GM06990 (cell line): ENCODE measurements at regions not wholly inside any gene's neighbourhood (a gene's known extent, or its start where the extent isn't known, plus 50 kb on each side); places are given as distances from the start of the nearest gene placed in this dataset.

Source experiments
- DNase-seq: peaks from one replicate; pipeline ENCODE4 v3.0.0-alpha.2; 2011; ENCODE audit not compliant: insufficient read length; ENCODE audit errors: extremely low read depth
- H3K27me3 ChIP-seq: replicated peaks from 2 replicates; pipeline ENCODE4 v1.6.0; 2011; ENCODE audit warnings: low read length; ENCODE audit not compliant: control insufficient read depth, insufficient read depth
- H3K36me3 ChIP-seq: 2 replicates; pipeline ENCODE4 v1.5.1; 2011; ENCODE audit warnings: low read length; ENCODE audit not compliant: control insufficient read depth, insufficient read depth
- H3K4me3 ChIP-seq: replicated peaks from 2 replicates; pipeline ENCODE4 v1.5.1; 2011; ENCODE audit warnings: low read depth, mild to moderate bottlenecking, control low read depth, low read length
- CTCF ChIP-seq: IDR thresholded peaks from 2 replicates; pipeline ENCODE4 v1.5.1; 2011; ENCODE audit warnings: low read length, control low read depth, mild to moderate bottlenecking, inconsistent platforms; ENCODE audit not compliant: insufficient read depth, poor library complexity, severe bottlenecking

DNA sequence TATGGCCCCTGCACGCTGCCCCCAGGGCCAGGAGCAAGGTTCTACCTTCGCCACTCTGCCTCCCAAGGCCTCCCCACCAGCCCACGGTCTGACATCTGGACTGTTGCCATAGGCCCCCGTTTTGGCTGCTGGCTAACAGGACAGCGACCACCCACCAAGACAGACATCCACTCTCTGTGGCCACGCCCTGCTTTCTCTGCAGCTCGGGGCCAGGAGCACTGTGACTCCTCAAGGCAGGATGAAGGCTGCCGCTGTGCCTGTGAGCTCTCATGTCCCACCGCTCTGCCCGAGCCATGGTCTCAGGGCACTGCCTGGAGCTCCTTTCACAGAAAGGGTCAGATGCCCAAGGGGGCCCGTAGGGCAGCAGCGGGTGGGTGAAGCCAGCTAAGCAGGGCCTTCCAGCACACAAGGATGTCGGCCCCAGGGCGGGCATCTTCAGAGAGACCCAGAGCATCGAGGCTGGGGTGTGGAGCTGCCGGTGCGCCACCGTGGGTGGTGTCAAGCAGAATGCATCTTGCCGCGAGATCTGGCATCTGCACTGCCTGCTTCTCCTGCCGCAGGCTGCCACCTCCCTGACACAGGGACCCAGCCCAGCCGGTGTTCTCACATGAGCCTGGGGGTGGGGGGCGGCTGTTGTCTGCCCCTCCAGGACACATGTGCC lies 92.2 kb upstream of the ADAMTS2 start:
- DNase-seq: no peak
- H3K36me3 ChIP-seq: no peaks in the 10 kb centered on the region
- no peaks in the 10 kb centered on the region for H3K27me3 ChIP-seq
- no peak for TF ChIP-seq CTCF
- no peak overlapping the region for H3K4me3 ChIP-seq

DNA sequence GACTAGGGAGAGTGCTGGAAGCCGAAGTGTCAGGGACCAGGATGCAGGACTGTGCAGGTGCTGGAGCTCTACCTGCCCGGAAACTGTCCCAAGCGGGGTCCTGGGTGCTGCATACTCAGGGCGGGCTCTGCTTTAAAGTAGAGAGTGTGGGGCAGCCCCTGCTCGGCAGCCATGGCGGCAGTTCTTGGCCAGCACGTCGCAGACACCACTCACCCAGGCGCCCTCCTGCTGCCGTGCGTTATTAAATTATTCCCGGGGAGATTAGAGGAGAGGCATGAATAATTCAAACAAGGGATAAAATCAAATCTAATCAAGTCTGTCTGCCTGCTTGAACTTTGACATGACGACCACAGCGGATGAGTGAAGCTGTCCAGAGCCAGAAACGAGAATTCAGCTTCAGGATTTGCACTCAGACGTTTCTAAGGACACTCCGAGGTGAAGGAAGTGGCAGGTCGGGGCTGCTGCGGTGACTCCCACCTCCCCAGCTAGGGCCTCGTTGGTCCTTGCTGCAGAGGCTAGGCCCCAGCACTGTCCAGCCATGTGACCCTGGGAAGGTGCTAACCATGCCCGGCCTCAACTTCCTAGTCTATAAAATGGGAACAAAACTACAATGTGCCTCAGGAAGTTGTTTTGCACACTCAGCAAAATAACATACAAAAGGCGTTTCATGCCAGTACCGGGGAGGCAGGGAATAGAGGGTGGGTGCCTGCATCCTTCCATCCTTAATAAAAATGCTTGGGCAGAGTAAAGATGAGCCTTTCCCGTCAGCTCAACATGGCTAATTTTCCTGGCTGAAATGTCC lies 91.3 kb upstream of the ADAMTS2 start:
- no peak for DNase-seq
- no peaks in the 10 kb centered on the region for H3K36me3 ChIP-seq
- no peak for TF ChIP-seq CTCF
- H3K4me3 ChIP-seq: no peak overlapping the region
- no peaks in the 10 kb centered on the region for H3K27me3 ChIP-seq

DNA sequence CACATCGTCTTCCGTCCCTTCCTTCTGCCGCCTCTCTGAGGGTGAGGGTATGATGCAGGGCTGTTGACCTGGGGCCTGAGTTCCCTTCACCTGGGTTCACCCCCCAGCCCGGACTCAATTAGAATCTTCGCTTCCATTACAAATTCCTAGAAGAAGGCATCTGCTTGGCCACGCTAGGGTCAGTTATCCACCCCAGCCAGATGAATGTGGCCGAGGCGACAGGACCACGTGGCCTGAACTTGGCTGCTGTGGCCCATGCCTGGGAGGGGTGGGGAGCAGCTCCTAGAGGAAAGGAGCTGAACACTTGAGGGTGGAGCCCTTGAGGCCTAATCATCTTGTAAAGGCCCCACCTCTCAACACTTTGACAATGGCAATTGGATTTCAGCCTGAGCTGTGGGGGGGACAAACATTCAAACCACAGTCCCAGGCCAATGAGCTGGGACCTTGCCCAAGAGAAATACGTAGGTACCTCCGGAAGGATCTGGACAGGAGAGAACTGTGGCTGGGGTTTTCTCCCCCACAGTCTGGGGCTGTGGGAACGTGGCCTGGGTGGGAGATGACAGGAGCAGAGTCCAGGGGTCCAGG lies 90.6 kb upstream of the ADAMTS2 start:
- H3K4me3 ChIP-seq: no peak overlapping the region
- no peak for TF ChIP-seq CTCF
- no peaks in the 10 kb centered on the region for H3K27me3 ChIP-seq
- DNase-seq: no peak
- no peaks in the 10 kb centered on the region for H3K36me3 ChIP-seq

DNA sequence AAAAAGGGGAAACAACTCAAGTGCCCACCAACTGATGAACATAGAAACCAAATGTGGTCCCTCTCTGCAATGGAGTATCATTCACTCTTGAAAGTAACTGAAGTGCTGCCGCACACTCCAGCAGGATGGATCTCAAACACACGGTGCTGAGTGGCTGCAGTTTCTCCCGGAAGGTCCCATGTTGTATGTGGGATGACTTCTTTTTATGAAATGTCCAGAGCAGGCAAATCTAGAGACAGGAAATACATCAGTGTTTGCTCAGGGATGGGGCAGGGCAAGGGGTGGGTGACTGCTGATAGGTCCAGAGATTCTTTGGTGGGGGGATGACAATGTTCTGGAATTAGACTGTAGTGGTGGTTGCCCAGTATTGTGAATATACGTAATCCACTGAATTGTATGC lies 89.9 kb upstream of the ADAMTS2 start:
- no peak for DNase-seq
- Histone ChIP-seq H3K27me3 (no peaks in the 10 kb centered on the region), H3K36me3 (no peaks in the 10 kb centered on the region), H3K4me3 (no peak overlapping the region)
- no peak for TF ChIP-seq CTCF

- no peak for TF ChIP-seq CTCF
- no peak for DNase-seq
- H3K27me3 ChIP-seq: no peaks in the 10 kb centered on the region
- no peak overlapping the region for H3K4me3 ChIP-seq
- no peaks in the 10 kb centered on the region for H3K36me3 ChIP-seq
These were observed 87.3 kb upstream of the ADAMTS2 start for GRCh38 chr5:179432547-179432946.
